NCI-H1105 (cell line): ENCODE measurements at regions not wholly inside any gene's neighbourhood (a gene's known extent, or its start where the extent isn't known, plus 50 kb on each side); places are given as distances from the start of the nearest gene placed in this dataset.
A peak's percentile ranks its signal among the peaks of the same experiment; 100 is the strongest.
"Not testable (repeated sequence)": the region's sequence is repeated elsewhere in the genome, so short reads cannot be mapped to it uniquely, and the experiment has no call there.

Source experiments
- DNase-seq: peaks from one replicate; lab custom pipeline; 2025; lab: John Stamatoyannopoulos, UW

DNA sequence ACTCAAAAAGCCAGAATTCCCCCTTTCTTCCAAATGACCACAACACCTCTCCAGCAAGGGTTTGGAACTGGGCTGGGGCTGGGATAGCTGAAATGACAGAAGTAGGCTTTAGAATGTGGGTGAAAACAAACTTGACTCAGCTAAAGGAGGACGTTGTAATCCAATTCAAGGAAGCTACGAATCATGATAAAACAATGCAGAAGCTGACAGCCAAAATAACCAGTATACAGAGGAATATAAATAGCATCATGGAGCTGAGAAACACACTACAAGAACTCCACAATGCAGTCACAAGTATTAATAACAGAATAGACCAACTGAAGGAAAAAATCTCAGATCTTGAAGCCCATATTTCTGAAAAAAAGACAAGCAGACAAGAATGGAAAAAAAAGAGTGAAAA is 95.8 kb upstream of the TET2 start:
- no peak for DNase-seq

DNA sequence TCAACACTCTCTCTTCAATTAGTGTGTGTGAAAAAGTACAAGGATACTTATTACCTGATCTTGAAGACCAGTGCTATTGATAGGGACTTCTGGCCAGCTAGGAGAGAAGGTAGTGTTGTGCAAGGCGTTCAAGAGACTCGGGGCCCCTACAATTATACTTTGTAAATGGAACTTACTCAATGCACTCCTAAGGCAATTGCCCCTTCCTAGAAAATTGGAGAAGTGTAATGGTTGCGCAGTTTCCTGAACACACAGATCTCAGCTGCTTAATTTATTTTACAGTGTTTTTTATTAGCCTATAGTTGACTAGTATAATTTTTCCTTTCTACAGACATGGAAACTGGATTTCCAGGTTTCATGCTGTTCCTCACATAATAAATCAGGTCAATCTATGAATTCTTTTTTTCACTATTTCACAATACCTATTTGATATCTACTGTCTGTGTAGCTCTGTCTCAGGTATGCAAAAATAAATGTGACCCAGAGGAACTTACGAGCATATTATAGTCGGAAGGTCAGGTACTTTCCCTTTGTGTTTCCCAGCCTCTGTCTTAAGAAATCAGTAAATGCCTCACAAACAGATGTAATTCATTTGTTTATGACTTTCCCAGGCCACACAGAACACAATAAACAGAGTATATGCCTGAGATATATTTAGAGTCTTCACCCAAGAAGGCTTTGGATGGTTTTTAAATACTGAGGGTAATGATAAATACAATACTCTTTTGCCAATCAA is 89.1 kb upstream of the TET2 start:
- DNase-seq: no peak

DNA sequence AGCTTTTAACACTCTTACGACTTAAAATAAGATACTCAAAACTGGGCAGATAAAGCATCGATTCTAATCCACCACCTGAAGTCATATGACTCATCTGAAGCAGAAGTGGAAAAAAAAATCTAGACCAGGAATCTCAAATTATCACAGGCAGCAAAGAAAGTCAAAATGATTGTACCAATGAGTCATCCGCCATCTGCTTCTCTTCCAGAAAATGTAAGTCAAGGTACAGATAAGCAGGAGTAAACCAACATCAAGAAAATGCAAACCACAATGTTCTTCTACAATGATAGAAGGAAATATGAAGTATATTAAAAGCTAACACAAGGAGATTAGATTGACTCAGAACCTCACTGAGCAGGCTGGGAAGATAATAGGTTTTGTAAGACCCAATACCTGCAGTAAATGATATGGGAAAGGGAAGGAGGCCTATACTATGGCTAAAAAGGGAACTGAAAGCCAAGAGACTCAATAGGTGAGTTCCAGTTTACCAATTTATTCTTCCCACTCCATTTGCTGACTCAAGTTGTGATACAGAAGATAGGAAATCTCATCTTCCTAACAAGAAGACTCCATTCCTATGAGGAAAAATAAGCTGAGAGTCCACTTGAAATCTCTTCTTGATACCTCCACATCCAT is 88.4 kb upstream of the TET2 start:
- DNase-seq: no peak

DNA sequence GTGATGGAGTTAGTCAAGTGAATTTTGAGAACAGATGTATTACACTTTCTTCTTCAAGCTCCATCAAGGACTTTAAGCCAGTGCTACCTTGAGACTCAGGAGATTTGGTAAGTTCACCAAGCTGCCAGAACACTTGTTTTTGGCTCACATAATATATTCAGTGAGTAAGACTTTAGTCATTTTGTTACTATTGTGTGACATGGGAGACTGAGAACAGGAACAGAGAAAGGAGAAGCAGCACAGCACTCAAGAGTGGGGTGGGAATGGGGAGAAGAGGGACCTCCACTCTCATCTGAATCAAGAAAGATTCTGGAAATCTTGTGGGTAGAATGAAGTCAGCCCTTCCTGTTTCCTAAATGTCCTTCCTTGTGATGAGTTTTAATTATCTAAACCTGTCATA is 87.3 kb upstream of the TET2 start:
- no peak for DNase-seq

DNA sequence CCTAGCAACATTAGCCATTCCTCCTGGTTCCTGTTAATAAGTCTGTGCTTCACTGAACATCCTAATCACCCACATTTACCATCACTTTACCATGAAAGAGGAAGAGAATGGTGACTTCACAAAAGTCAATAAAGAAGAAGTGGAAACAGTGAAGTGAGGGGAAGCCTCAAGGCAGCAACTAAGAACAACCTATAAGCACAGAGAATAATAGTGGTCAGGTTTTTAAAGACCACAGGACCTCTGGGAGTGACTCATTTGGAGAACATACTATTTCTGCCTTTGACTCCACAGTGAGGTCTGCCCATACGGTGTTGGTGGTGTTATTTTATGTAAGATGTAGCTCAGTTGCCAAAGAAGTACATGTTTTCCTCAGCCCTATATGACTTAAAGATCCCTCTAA is 86.0 kb upstream of the TET2 start:
- DNase-seq: no peak

DNA sequence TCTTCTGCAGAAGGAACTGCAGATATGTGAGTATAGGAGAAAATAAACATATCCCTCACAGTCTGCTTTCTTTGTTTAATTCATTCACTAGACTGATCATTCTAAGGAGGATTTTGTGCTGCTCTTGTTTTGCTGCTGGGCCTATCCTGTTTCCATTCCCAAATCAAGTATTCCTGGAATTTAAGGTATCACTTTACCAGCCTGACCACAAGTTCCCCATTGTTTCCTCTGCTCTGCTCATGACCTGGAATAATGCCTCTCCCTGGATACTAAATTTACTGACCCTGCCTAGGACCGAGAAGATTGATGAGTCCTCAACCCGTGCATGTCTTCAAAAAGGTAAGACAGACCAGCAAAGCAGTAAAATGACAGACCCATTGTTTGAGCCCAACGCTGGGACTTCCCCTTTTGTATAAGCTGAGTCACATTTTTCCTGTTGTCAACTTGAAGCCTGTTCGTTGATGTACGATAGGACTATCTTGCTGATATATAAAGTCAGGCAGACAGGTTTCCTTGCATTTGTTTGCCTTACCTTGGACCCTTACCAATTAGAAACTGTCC is 85.5 kb upstream of the TET2 start:
- DNase-seq: no peak

DNA sequence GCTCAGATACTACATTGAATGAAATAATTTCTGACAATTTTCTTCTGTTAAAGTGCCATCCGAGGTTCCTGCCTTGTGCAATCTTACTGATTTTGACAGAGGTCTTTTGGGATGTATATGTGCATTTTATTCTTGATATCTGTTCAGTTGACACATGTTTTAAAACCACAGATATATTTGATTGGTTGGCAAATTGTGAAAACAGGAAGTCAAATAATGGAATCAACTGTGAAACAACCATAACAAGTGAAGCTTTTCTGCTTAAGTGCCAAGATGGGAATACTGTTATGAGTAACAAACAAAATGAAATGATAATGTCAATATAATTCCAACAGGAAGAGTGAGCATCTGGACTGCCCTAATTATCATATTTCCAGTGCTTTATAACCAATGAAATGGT is 84.9 kb upstream of the TET2 start:
- no peak for DNase-seq

DNA sequence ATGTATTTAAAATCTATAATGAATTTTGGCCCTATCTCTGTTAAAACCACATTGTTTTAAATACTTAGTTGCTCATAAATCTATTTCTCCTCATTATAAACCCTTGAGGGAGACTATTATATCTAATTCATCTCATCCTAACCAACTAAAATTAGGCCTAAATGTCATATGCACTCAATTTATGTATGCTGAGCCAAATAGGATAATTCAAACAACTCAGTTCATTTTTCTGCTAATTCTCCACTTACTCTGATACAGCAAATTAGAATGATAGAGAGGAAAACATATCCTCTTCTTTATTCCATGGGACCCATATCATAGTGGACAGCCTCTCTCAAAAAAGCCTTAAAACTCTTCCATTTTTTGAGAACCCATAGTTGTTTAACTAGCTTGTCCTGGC is 80.3 kb upstream of the TET2 start:
- no peak for DNase-seq

DNA sequence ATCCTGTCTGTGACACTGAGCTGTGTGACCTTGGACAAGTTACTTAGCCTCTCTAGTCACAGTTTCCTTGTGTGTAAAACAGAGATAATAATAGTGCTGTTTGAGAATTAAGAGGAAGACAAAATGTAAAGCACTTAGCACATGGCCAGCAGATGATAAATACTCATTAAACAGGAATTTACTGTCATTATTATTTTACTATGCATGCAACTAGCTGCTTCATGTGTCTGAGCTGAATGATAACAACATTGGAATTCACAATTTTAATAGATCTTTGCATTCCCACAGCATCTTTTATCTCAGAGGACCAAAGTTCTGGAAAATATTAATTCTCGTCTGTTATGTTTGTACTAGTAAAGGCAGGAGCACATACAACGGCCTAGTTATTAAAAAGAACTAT is 79.2 kb upstream of the TET2 start:
- no peak for DNase-seq

DNA sequence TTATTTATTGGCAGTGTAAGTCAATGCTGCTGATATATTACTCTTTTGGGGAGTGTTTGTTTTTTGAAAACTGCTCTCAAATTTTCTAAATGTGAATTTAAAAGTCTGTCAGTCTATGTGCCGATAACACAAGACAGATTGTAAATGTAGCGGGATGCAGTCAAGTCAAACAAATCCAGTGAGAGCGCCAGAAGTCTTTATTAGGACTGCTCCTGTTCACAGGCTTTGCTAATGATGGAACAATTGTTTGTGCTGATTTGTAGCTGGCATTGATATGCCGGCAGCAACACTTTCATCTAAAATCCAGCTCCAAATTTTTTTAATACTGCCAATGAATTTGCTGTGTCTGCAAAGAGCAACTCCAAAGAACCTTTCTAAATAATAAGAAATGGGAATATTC is 78.7 kb upstream of the TET2 start:
- peak; percentile 20 for DNase-seq

DNA sequence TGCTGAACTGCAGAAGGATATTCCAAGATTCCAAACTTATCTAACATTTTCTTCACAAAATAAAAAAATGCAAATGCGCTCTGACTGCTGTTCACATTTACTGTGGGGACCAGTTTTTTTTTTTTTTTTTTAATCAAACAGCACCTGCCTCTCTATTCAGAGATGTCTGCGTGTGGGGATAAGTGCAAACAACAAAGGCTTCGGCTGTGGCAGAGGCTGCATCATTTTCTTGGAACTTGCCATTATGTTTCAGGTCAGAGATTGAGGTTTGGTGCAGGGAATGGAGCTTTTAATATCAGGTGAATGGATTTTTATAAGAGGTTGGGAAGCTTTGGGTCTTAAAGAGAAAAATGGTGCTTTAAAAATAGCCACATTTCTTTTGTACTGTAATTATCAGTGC is 78.2 kb upstream of the TET2 start:
- peak; percentile 56 for DNase-seq

DNA sequence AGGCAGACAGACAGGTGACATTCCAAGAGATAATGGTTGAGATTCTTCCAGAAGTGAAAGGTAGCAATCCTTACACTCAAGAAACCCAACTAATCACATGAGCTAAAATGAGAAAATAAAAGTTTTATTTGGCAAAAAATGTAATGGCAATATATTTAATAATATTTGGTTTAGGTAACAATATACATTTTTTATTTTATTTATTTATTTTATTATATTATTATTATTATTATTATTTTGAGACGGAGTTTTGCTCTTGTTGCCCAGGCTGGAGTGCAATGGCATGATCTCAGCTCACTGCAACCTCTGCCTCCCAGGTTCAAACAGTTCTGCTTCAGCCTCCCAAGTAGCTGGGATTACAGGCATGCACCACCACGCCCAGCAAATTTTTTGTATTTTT is 74.6 kb upstream of the TET2 start:
- DNase-seq: not testable (repeated sequence)

DNA sequence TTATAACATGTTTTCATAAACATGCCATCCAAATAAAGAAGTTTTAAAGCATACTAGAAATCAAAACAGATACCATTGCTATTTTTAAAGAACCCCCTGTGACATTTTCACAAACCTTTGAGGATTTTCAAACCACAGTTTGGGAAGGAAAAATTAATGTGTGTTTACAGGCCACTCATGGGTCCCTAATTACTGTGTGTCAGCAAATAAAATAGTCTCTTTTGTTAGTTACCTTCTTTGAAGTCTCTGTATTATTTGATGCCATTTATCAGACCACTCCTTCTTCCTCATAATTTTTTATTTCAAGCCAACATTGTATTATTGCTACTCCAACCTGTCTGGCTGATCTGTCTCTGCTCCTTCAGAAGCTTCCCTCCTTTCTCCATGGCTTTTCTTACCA is 72.6 kb upstream of the TET2 start:
- DNase-seq: no peak

DNA sequence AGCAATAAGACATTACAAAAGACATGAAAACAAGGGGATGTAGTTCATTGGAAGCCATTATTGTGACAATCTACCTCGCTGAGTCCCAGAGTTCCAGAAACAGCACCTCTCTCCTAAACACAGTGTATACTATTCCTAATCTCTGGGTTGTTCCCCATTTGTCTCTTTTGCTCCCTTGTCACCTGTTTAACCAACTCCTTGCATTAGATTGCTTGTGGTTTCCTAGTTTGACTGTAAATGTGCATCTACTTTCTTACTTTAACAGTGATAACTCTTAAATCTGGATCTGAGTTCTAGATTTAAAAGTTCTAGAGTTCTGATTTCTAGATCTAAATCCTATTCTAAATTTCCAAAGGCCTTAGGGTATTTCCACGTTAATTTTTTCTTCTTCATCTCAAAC is 71.6 kb upstream of the TET2 start:
- DNase-seq: no peak

DNA sequence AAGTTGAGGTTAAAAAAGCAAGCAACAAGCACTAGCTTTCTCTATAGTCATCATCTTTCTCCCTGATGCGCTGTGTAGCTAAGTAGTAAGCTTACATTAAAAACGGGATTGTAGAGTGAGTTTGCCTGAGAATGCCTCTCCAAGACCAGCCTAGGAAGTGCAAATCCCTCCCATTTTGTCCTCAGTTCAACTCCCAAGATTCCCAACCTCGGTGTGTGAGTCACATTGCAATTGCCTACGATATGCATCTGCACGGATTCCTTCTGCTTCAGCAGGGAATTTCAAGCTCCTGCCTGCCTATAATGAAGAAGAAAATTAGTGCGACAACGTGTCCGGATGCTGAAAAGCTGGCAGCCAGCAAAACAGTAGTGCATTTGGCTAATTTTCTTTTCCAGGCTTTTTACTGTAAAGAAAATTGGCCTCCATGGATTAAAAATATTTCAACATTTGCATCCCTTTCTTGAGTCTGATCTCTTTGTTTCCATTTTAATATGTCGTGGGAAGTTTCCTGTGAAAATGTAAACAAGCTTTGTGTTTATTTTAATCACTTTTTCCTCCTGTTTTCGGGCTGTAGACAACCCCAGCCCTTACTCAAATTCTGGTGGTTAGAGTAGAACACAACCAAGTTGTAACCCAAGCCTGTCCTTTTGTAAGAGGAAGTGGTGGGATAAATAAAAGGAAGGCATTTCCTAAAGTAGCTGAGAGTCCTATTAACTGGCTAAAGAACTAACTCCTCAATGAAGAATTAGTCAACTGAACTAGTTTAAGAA is 58.4 kb upstream of the TET2 start:
- DNase-seq: no peak

DNA sequence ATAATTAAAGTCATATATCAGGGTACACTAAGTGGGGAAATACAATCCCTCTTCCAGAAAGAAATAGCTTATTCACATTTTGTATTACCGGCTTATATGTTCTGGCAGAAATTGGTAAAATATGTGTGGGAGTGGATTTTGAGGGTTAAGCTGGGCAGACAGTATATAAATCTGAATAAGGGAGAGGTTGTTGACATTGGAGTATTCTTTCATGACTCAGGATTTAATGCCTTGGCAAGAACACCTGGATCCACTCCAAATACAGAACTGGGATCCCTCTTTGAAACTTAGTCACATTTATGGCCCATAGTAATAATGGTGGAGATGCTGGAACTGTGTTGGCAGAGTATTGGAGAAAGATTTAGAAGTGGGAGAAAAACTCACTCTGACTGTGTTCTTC is 54.3 kb upstream of the TET2 start:
- DNase-seq: no peak

DNA sequence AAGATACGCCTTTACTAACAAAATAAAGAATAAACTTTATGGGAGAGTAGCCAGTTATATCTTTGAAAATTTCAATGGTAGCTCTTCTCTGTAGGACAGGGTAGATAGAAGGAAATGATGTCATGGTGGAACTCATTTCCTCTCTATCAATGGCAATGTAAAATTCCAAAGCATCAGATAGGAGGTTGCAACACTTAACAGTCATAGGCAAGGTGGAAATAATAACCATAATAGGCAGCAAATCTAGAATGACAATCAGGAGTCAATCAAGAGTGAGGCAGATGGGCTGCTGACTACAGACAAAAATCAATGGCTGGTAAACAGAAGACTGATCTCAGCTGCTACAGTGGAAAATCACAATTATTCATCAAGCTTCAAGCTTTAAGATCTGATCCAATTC is 53.9 kb upstream of the TET2 start:
- no peak for DNase-seq

DNA sequence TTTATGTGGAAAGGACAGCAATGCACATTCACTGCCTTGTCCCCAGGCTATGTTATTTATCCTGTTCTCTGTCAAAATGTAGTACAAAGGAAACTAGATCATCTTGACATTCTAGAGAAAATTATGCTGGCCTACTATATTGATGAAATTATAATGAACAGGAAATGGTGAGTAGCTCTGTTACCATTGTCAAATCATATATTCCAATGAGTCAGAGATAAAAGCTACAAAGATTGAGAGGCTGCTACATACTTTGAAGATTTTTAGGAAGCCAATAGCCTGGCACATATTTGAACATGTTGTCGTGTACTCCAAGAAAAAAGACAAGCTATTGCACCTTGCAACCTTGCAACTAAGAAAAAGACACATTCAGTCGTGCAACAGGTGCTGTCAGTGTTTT is 52.7 kb upstream of the TET2 start:
- DNase-seq: no peak
